Sigmoid colon (tissue), 3 donors: ENCODE measurements at regions not wholly inside any gene's neighbourhood (a gene's known extent, or its start where the extent isn't known, plus 50 kb on each side); places are given as distances from the start of the nearest gene placed in this dataset.
"Not testable (repeated sequence)": the region's sequence is repeated elsewhere in the genome, so short reads cannot be mapped to it uniquely, and the experiment has no call there.

Experiments
- POLR2A ChIP-seq, 2 donors: fragments of 450-650 bp; IDR thresholded peaks; one replicate each; pipeline ENCODE4 v1.6.1; 2016; ENCODE audit warnings: antibody characterized with exemption in 2 of 2, mild to moderate bottlenecking in 2 of 2, moderate library complexity in 2 of 2
- TF ChIP-seq, protein P1 (sequence below), 4 experiments: fragments of 450-650 bp in 3 of 4; fragments of 200-600 bp in 1 of 4; IDR thresholded peaks; one replicate each; pipeline ENCODE4 v1.5.1; 2016 to 2019; ENCODE audit warnings: antibody characterized with exemption in 4 of 4, mild to moderate bottlenecking in 3 of 4, moderate library complexity in 2 of 4

GRCh38 chrX:3531435-3531834 is 182.0 kb downstream of the PRKX start:
- not testable (repeated sequence) for TF ChIP-seq POLR2A (IDR thresholded peaks at IDR 0.05)
- TF ChIP-seq, protein P1, sequence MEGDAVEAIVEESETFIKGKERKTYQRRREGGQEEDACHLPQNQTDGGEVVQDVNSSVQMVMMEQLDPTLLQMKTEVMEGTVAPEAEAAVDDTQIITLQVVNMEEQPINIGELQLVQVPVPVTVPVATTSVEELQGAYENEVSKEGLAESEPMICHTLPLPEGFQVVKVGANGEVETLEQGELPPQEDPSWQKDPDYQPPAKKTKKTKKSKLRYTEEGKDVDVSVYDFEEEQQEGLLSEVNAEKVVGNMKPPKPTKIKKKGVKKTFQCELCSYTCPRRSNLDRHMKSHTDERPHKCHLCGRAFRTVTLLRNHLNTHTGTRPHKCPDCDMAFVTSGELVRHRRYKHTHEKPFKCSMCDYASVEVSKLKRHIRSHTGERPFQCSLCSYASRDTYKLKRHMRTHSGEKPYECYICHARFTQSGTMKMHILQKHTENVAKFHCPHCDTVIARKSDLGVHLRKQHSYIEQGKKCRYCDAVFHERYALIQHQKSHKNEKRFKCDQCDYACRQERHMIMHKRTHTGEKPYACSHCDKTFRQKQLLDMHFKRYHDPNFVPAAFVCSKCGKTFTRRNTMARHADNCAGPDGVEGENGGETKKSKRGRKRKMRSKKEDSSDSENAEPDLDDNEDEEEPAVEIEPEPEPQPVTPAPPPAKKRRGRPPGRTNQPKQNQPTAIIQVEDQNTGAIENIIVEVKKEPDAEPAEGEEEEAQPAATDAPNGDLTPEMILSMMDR (IDR thresholded peaks at IDR 0.05), result not testable (repeated sequence)
